Choroid plexus epithelial cell (primary cell): ENCODE measurements at regions not wholly inside any gene's neighbourhood (a gene's known extent, or its start where the extent isn't known, plus 50 kb on each side); places are given as distances from the start of the nearest gene placed in this dataset.

Source experiments
- DNase-seq: peaks from one replicate; pipeline ENCODE4 v3.0.0-alpha.2; 2010; ENCODE audit warnings: low read depth
- H3K4me3 ChIP-seq: 2 replicates; pipeline ENCODE4 v1.5.1; 2011; ENCODE audit warnings: low read depth, mild to moderate bottlenecking, control low read depth, low read length, moderate library complexity
- TF ChIP-seq, protein P1 (sequence below): conservative IDR thresholded peaks from 2 replicates; pipeline ENCODE4 v1.5.1; 2011; ENCODE audit warnings: low read depth, mild to moderate bottlenecking, control low read depth, inconsistent platforms, low read length, moderate library complexity

DNA sequence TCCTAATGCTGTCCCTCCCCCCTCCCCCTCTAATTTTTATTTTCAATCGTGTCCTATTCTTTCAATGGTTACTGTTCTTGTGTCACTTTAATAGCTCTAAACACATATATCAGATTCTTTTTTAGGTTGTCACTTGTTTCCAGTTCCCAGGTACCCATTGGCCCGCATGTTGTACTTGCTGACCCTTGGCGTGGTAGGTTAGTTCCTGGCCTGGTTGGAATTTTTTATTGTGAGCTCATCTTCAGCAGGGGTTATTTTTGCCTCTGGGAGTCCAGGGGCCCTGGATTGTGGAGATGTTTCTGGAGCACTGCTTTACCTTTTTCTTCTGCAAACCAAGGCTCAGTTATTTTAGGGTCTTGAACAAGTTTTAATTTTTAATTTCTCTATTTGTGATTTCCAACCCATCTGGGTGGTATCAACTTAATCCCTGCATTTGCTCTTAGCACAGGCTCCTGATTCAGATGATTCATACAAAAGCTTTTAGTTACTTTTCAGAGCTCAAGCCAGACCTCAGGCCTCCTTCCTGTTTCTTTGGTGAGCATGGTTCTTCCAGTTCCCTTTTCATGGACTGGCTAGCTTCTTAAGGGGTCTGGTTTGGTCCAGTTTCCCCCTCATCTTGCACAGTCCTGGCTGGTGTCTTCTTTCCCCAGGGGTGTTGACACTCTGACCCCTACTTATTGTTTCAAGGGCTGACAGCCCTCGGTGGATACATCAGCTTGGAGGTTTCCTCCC, 220.5 kb downstream of the TM9SF2 start:
- no peak overlapping the region for H3K4me3 ChIP-seq
- TF ChIP-seq, protein P1, sequence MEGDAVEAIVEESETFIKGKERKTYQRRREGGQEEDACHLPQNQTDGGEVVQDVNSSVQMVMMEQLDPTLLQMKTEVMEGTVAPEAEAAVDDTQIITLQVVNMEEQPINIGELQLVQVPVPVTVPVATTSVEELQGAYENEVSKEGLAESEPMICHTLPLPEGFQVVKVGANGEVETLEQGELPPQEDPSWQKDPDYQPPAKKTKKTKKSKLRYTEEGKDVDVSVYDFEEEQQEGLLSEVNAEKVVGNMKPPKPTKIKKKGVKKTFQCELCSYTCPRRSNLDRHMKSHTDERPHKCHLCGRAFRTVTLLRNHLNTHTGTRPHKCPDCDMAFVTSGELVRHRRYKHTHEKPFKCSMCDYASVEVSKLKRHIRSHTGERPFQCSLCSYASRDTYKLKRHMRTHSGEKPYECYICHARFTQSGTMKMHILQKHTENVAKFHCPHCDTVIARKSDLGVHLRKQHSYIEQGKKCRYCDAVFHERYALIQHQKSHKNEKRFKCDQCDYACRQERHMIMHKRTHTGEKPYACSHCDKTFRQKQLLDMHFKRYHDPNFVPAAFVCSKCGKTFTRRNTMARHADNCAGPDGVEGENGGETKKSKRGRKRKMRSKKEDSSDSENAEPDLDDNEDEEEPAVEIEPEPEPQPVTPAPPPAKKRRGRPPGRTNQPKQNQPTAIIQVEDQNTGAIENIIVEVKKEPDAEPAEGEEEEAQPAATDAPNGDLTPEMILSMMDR, result no peak
- DNase-seq, result peak; percentile 23

DNA sequence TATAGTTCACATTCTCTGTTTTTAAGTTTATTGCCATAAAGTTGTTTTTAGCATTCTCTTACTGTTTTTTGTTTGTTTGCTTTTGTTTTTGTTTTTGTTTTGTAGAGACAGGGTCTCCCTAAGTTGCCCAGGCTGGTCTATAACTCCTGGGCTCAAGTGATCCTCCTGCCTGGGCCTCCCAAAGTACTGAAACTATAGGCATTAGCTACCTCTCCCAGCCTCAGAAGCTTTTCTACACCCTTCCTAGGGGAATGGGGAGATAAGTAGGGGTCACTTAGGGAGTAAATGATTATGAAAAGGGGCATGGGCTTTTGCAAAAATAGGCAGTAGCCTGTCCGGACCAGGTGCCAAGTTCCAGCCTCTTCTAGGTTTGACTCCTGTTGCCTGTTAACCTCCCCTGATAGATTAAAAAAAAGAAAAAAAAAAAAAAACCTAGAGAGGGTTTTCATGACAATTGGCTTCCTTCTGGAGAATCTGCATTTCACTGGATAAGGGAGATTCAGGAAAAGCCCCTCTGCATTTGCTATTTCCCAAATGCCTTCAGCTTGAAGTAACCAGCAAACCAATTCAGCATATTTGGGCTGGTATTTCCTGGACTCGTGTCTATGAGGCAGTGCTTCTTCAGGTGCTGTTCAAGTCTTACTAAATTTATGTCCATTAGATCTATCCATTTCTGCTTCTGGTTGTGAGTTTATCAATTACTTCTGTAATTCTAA, 216.8 kb downstream of the TM9SF2 start:
- no peak overlapping the region for H3K4me3 ChIP-seq
- TF ChIP-seq, protein P1, result no peak
- DNase-seq, result no peak

DNA sequence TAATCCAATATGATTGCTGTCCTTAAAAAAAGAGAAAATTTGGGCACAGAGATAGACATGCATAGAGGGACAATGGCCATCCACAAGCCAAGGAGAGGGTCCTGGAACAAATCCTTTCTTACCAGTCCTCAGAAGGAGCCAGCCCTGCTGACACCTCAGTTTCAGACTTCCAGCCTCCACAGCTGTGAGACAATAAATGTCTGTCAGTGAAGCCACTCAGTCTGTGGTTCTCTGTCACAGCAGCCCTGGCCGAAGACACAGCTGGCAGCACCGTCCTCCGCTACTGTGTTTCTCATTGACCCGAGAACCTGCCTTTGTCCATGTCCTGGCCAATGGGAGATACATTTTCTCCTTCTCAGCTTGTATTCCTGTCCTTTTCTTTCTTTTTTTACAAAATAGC, 207.9 kb downstream of the TM9SF2 start:
- TF ChIP-seq, protein P1, result no peak
- no peak for DNase-seq
- no peak overlapping the region for H3K4me3 ChIP-seq

DNA sequence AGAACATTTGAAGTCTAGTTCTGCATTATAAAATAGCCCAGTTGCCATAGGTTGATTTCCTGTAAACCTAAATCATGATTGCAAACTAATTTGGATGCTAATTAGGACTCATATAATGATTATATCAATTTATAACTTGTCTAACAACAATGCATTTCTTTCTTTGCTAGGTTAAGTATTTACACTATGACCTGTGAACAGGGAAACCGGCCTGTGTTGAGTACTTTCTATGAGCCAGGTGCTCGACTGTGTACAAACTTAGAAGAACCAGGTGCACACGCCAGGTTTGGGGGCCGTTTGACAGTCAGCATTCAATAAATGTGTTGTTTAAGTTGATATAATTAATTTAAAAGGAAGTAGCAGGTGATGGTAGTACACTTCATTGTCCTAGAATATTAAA, 203.1 kb downstream of the TM9SF2 start:
- TF ChIP-seq, protein P1, result no peak
- no peak overlapping the region for H3K4me3 ChIP-seq
- DNase-seq, result no peak

DNA sequence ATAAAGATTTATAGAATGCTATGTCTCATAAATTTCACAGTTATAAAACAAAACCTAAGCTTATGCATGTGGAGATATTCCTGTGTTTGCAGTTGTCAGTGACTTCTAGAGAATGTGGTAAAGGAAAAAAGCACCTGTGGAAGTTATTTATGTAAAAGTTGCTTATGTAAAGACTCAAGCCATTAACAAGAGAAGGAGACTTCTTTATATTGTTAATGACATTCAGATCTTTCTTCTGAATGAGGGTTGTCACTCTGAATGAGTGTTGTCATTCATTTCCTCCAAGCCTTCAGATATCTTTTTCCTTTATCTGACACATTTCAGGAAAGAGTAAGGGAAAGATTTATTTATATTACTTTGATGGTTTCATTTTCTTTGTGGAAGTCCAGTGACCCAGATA, 202.6 kb downstream of the TM9SF2 start:
- TF ChIP-seq, protein P1, result no peak
- DNase-seq, result no peak
- H3K4me3 ChIP-seq, result no peak overlapping the region

DNA sequence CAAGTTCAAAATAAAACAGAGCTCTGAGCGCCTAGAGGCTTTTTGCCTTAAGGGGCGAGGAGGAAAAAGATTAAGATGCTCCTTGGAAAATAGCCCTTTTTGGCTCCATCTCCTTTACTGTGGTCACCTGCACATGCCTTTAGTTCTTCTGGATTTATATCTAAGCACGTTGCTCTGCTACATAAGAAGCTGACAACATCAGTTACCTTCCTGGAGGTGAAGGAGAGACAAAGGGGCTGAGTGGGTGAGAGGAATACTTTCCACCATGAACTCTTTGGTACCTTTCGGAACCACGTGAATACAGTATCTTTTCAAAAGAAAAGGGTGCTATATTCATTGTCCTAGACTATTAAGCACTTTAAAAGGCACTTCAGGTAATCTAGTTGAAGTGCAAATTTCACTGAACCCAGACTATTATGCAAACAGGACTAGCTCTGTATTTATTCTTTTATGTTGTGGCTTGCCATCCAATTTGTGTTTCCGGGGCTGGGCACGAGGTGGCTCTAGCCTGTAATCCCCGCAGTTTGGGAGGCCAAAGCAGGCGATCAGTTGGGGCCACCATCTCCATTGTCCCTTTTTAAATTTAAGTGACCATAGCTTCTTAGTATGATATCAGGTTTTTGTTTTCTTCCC, 201.5 kb downstream of the TM9SF2 start:
- DNase-seq, result no peak
- TF ChIP-seq, protein P1, result no peak
- H3K4me3 ChIP-seq, result no peak overlapping the region

DNA sequence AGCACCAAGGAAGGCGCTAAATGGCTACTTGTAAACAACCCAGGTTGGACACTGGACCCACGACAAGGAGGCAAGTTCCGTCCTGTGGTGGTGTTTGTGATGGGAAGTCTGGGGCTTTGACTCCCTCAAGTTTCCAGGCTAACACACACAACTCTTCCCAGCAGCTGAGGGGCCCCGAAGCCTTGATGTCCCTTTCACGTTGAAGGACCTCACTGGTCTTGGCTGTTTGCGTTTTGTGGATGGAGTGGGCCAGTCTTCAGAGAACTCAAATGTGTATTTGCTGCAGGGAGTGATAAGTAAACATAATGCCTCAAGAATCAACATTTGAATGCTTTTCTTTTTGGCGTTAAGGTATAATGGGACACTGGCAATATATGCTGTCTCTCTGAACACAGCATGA, 199.2 kb downstream of the TM9SF2 start:
- no peak for DNase-seq
- H3K4me3 ChIP-seq, result no peak overlapping the region
- TF ChIP-seq, protein P1, result no peak
